Esophagus muscularis mucosa (tissue), 4 donors: ENCODE measurements at regions not wholly inside any gene's neighbourhood (a gene's known extent, or its start where the extent isn't known, plus 50 kb on each side); places are given as distances from the start of the nearest gene placed in this dataset.

Experiments used
- CTCF ChIP-seq, 3 experiments: fragments of 200-600 bp in 2 of 3; fragments of 450-650 bp in 1 of 3; sonication (generic) in 2 of 3; IDR thresholded peaks; one replicate each; pipeline ENCODE4 v1.5.1; 2017 to 2019; ENCODE audit warnings: antibody characterized with exemption in 3 of 3, mild to moderate bottlenecking in 2 of 3, moderate library complexity in 1 of 3
- EP300 ChIP-seq: sonication (generic); formaldehyde crosslinking; IDR thresholded peaks from one replicate; pipeline ENCODE4 v1.6.1; 2017; ENCODE audit warnings: antibody characterized with exemption
- POLR2A ChIP-seq: fragments of 450-650 bp; IDR thresholded peaks from one replicate; pipeline ENCODE4 v1.6.1; 2017; ENCODE audit warnings: antibody characterized with exemption, moderate library complexity, mild to moderate bottlenecking, low read depth
- POLR2AphosphoS5 ChIP-seq, 2 donors: sonication (generic); formaldehyde crosslinking; IDR thresholded peaks; one replicate each; pipeline ENCODE4 v1.6.1; 2017; ENCODE audit warnings: antibody characterized with exemption in 2 of 2

- TF ChIP-seq POLR2A = no peak
- TF ChIP-seq CTCF (IDR thresholded peaks at IDR 0.05) = no peak
- TF ChIP-seq EP300 = no peak
- no peak for TF ChIP-seq POLR2AphosphoS5 (IDR thresholded peaks at IDR 0.05)
Observed at GRCh38 chr16:55930036-55930435, 54.9 kb upstream of the CES5A start.
